Panc1 (cell line): ENCODE measurements at regions not wholly inside any gene's neighbourhood (a gene's known extent, or its start where the extent isn't known, plus 50 kb on each side); places are given as distances from the start of the nearest gene placed in this dataset.

ENCODE experiments used
- ATAC-seq: fragments of 200-7000 bp; cut with Tn5 transposase; 2 replicates; pipeline ENCODE4 v1.9.1; 2020; ENCODE audit warnings: mild to moderate bottlenecking, moderate library complexity
- BruUV-seq: library from RNA; stranded (reverse); fragments of 400-500 nt; replicated peaks from 2 replicates; lab custom pipeline; 2021; lab: Mats Ljungman, UMichigan
- CTCF ChIA-PET: fragments of 300-600 bp; sonication (Branson Sonifier 250); formaldehyde crosslinking; loops from one replicate; lab custom pipeline; 2022; ENCODE audit warnings: antibody characterized with exemption; lab: Charles Lee
- POLR2A ChIA-PET: fragments of 300-600 bp; sonication (Branson Sonifier 250); formaldehyde crosslinking; loops from one replicate; lab custom pipeline; 2022; ENCODE audit warnings: antibody characterized with exemption; lab: Charles Lee
- DNase-seq: peaks from one replicate; pipeline ENCODE4 v3.0.0-alpha.2; 2010; ENCODE audit warnings: low read depth, low spot score
- H3K27ac ChIP-seq: 2 replicates; pipeline ENCODE4 v1.5.1; 2011; ENCODE audit warnings: mild to moderate bottlenecking, low read length, inconsistent platforms
- H3K27me3 ChIP-seq: fragments of 200-500 bp; sonication (Bioruptor generic); 2 replicates; pipeline ENCODE4 v1.6.0; 2014; ENCODE audit warnings: low read length, inconsistent platforms; ENCODE audit not compliant: control insufficient read depth, insufficient read depth
- H3K36me3 ChIP-seq: fragments of 200-500 bp; sonication (Bioruptor generic); 2 replicates; pipeline ENCODE4 v1.5.1; 2014; ENCODE audit warnings: inconsistent platforms, mild to moderate bottlenecking, low read length, moderate library complexity; ENCODE audit not compliant: control insufficient read depth, insufficient read depth
- H3K4me1 ChIP-seq: 2 replicates; pipeline ENCODE4 v1.5.1; 2011; ENCODE audit warnings: inconsistent platforms, mild to moderate bottlenecking, low read length, moderate library complexity; ENCODE audit not compliant: control insufficient read depth, insufficient read depth
- H3K4me3 ChIP-seq, 2 experiments: 2 replicates each; pipeline ENCODE4 v1.5.1; 2011 to 2012; ENCODE audit warnings: low read depth in 2 of 2, low read length in 2 of 2, mild to moderate bottlenecking in 2 of 2, inconsistent platforms in 1 of 2, moderate library complexity in 1 of 2
- H3K9me3 ChIP-seq: fragments of 200-500 bp; sonication (Bioruptor generic); 2 replicates; pipeline ENCODE4 v1.5.1; 2014; ENCODE audit warnings: low read depth, mild to moderate bottlenecking, inconsistent platforms, low read length, moderate library complexity; ENCODE audit not compliant: control insufficient read depth, insufficient read depth
- CTCF ChIP-seq: fragments of 450-650 bp; IDR thresholded peaks from 2 replicates; pipeline ENCODE4 v1.5.1; 2017; ENCODE audit warnings: mild to moderate bottlenecking
- POLR2AphosphoS5 ChIP-seq: IDR thresholded peaks from 2 replicates; pipeline ENCODE4 v1.6.1; 2012; ENCODE audit warnings: mild to moderate bottlenecking, low read depth, low read length, moderate library complexity
- REST ChIP-seq, 2 experiments: IDR thresholded peaks; 2 replicates each; pipeline ENCODE4 v1.6.1; 2011 to 2012; ENCODE audit warnings: low read depth in 2 of 2, control low read depth in 1 of 2, low read length in 1 of 2, mild to moderate bottlenecking in 1 of 2, moderate library complexity in 1 of 2; ENCODE audit not compliant: insufficient read depth in 1 of 2
- SIN3A ChIP-seq: IDR thresholded peaks from 2 replicates; pipeline ENCODE4 v1.6.1; 2012; ENCODE audit warnings: low read depth, mild to moderate bottlenecking, low read length, moderate library complexity, borderline replicate concordance; ENCODE audit not compliant: insufficient read depth
- TCF7L2 ChIP-seq: IDR thresholded peaks from 2 replicates; pipeline ENCODE4 v1.6.1; 2011; ENCODE audit warnings: mild to moderate bottlenecking, low read depth, low read length, inconsistent platforms
- in situ Hi-C: cut with HindIII; loops from 2 replicates; pipeline ENCODE4 v1.10.0; 2016; ENCODE audit warnings: low sequenced_read_pairs, low pct_unique_long_range_greater_than_20kb
- intact Hi-C: fragments of 100-400 bp; cut with micrococcal nuclease; formaldehyde crosslinking; loops from one replicate; pipeline ENCODE4 v1.10.0; 2022; ENCODE audit not compliant: unreplicated experiment

- Histone ChIP-seq H3K27ac (no peak overlapping the region), H3K4me1 (no peaks in the 10 kb centered on the region), H3K4me3 (no peak overlapping the region), H3K27me3 (peaks cover 2% of the 10 kb centered on the region; the same call in 1 of the 2 replicates), H3K36me3 (no peaks in the 10 kb centered on the region), H3K9me3 (no peaks in the 10 kb centered on the region)
- intact Hi-C loops: no loop called here
- in situ Hi-C loops: no loop called here
- TF ChIP-seq SIN3A: no peak
- TF ChIP-seq CTCF: no peak
- DNase-seq (no peak), ATAC-seq (no peak)
- BruUV-seq: no TSS peak
- ChIA-PET POLR2A (no interaction called here), CTCF (no interaction called here)
Measured at GRCh38 chr22:22064580-22064979, 82.0 kb upstream of the TOP3B start.

- DNase-seq (no peak), ATAC-seq (no peak)
- Histone ChIP-seq H3K27me3 (peaks cover 2% of the 10 kb centered on the region; the same call in 1 of the 2 replicates), H3K36me3 (no peaks in the 10 kb centered on the region), H3K9me3 (no peaks in the 10 kb centered on the region), H3K4me1 (no peaks in the 10 kb centered on the region), H3K27ac (no peak overlapping the region), H3K4me3 (no peak overlapping the region)
- no TSS peak for BruUV-seq
- CTCF ChIA-PET: no interaction called here
- intact Hi-C loops (no loop called here), in situ Hi-C loops (no loop called here)
- POLR2A ChIA-PET: no interaction called here
- TF ChIP-seq TCF7L2 (no peak), SIN3A (no peak), POLR2AphosphoS5 (no peak), CTCF (no peak), REST (IDR thresholded peaks at IDR 0.05; ENCODE audit: insufficient read depth in 1 of 2, low read depth in 2 of 2, low read length in 1 of 2) (no peak)
Measured at GRCh38 chr22:22062306-22062793, 79.8 kb upstream of the TOP3B start.
